NCI-H146 (cell line): ENCODE measurements at regions not wholly inside any gene's neighbourhood (a gene's known extent, or its start where the extent isn't known, plus 50 kb on each side); places are given as distances from the start of the nearest gene placed in this dataset.
"Not testable (repeated sequence)": the region's sequence is repeated elsewhere in the genome, so short reads cannot be mapped to it uniquely, and the experiment has no call there.

Source experiments
- DNase-seq: peaks from one replicate; lab custom pipeline; 2025; lab: John Stamatoyannopoulos, UW

DNA sequence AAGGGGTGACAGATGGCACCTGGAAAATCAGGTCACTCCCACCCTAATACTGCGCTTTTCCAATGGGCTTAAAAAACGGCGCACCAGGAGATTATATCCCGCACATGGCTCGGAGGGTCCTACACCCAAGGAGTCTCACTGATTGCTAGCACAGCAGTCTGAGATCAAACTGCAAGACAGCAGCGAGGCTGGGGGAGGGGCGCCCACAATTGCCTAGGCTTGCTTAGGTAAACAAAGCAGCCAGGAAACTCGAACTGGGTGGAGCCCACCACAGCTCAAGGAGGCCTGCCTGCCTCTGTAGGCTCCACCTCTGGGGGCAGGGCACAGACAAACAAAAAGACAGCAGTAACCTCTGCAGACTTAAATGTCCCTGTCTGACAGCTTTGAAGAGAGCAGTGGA is 205.7 kb upstream of the HTR1E start:
- not testable (repeated sequence) for DNase-seq

DNA sequence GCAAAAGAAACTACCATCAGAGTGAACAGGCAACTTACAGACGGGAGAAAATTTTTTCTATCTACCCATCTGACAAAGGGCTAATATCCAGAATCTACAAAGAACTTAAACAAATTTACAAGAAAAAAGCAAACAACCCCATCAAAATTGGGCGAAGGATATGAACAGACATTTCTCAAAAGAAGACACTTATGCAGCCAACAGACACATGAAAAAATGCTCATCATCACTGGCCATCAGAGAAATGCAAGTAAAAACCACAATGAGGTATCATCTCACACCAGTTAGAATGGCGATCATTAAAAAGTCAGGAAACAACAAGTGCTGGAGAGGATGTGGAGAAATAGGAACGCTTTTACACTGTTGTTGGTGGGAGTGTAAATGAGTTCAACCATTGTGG is 206.6 kb upstream of the HTR1E start:
- not testable (repeated sequence) for DNase-seq

DNA sequence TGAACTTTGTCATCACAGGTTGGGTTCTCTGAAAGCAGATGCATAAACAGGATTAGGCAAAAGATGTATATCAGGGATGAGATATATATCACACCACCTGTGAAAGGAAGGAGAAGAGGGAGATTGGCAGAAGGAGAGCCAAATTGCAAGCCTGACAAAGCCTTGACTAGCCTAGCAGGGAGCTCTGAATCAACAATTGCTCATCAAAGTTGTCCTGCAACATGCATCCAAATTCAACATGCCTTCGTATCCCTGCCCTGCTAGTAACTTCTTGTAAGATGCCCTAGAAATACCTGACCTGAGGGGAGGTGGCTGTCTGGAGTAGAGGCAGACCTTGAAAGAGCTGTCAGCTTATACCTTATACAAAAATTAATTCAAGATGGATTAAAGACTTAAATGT is 207.1 kb upstream of the HTR1E start:
- DNase-seq = no peak

DNA sequence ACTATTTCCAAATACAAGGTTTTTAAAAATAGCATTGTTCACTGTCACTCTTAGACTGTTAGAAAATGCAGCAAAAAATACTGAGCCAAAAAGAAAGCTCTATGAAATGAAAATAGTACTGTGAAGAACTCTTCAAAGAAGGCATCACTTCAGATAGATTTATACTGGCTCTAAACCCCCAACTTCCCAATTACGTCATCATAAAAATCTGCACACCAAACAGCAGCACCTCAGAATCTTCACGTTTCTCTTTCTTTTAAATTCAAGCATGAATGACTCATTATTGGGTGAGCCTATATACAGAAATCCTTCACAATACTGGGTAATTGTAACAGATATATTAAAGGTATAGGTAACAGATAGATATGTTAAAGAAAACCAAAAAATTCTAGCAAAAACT is 208.4 kb upstream of the HTR1E start:
- no peak for DNase-seq

DNA sequence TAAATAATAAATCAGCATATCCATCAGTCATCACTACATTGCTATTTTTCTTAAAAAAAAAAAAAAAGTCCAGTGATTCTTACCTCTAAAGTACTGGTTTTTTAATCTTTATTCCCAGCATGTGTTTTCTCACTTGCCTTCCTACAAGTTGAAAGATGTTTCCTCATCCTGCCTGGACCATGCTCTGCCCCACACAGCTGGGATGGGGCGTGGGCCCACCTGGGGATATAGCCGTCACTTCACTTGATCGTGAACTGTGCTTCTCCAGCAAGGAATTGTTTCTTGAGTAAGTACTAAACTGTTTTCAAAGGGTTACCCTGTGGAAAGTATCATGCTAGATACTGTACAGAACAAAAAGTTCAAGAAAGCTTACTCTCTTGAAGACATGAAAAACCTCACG is 212.6 kb upstream of the HTR1E start:
- DNase-seq = no peak

DNA sequence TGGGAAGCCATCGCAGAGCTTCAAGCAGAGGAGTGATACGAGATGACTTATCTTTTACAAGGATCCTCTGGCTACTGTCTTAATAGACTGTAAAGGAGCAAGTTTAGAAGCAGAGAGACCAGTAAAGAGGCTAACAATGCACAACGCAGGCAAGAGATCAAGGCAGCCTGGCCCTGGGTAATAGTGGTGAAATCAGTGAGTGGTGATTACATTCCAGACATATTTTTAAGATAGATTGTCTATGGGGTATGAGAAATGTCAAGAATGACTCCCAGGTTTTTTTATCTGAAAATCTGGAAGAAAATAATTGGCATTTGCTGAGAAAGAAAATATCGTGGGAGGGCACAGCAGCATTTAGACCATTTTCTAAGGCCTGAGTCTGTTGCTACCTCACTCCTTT is 213.6 kb upstream of the HTR1E start:
- no peak for DNase-seq

DNA sequence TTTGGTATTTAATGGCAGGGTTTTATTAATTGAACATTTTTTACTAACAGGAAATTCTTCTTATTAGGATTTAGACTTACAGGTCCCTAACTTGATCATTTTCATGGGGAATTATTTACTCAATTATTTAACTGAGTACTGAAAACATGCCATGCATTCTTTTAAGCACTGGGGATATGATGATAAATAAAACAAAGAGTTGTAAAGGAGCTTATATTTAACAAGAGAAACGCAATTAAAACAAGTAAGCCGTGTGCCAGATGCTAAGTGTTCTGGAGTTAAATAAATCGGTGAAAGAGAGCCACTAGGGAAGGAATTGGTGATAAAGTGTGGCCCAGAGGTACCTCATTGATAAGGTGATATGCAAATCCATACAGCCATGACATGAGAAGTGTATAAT is 214.2 kb upstream of the HTR1E start:
- DNase-seq = no peak

DNA sequence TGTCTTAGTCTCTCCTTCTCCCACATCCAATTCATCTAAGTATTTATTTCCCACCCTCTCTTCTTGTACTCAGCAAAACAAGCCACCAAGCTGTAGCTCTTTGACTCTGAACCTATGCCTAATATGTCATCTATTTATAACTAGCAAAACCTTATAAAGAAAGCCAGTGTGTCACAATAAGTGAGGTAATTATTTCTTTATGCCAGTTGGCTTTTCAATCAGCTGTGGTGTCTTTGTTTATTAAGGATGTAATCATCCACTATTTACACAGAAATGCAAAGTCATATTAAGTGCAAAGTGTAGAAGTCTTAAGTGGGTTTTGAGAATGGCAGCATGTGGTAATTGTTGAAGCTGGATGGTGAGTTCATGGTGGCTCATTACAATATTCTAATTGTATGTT is 215.2 kb upstream of the HTR1E start:
- no peak for DNase-seq

DNA sequence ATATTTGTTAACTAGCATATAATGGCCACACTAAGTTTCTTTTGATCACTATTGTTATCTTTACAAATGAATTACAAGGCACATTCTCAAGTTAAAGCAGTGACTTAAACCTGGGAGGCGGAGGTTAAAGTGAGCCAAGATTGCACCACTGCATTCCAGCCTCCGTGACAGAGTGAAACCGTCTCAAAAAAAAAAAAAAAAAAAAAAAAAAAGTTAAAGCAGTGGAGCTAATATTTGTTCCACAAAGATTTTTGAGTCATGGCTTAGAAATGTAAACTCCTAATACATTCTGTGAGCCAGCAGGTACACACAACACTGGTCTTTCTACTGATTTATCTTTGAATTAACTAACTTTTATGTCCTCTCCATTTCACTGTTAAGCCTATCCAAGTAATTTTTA is 221.7 kb upstream of the HTR1E start:
- no peak for DNase-seq

DNA sequence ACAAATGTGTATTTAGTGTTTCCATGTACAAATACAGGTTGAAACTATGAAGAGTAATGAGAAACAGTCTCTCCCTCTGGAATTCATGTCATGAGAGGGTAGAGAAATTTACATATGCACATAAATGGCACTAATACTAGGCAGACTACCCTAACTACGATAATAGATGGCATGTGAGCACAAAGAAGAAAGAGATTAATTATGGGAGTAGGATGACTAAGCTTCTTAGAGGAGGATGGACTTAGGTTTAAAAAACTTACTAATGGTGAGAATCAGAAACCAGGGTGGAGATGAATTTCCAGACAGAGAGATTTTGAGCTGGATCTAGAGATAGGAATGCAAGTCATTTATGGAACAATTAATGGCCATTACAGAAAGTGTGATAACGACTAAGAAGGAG is 225.3 kb upstream of the HTR1E start:
- DNase-seq = no peak

DNA sequence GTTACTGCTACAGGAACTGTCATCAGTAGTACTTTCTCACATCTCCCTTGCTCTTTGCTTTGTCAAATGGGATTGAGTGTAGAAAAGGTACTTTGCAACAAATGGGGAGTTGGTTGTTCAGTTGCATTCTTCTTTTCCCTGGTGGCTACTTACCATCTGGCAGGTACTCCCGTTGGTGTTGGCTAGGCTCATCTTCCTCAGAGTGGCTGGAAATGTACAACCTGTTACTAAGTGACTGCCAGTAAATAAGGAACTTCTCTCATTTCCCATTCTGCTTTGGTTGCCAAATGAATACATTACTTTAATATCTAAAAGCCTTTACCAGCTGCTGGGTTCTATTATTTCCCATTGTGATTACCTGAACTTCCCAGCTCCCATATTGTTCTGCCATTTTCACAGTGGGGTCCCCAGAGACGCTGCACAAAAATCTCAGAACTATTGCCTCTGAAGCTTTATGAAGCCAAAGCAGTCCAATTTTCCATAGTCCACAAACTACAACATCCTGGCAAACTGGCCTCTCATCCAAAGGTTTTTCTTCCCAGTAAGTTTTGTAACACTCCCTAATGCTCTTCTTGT is 229.7 kb upstream of the HTR1E start:
- no peak for DNase-seq

DNA sequence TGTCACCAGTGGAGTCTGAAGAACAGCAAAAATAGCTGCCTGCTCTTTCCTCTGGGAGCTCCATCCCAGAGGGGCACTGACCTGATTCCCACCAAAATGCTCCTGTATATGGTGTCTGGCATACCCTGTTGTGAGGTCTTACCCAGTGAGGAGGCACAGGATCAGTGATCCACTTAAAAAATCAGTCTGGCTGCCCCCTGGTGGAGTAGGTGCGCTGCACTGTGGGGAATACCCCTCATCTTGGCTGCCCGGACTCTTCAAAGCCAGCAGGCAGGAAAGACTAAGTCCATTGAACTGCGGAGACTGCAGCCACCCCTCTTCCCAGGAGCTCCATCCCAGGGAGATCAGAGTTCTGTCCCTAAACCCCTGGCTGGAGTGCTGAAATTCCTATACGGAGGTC is 230.9 kb upstream of the HTR1E start:
- DNase-seq = no peak

DNA sequence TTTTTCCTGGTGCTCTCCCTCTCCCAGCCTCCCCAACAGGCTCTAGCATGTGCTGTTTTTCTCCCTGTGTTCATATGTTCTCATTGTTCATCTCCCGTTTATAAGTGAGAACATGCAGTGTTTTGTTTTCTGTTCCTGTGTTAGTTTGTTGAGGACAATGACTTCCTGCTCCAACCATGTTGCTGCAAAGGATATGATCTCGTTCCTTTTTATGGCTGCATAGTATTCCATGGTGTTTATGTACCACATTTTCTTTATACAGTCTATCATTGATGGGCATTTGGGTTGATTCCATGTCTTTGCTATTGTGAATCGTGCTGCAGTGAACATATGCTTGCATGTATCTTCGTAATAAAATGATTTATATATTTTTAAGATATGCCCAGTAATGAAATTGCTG is 236.1 kb upstream of the HTR1E start:
- not testable (repeated sequence) for DNase-seq

DNA sequence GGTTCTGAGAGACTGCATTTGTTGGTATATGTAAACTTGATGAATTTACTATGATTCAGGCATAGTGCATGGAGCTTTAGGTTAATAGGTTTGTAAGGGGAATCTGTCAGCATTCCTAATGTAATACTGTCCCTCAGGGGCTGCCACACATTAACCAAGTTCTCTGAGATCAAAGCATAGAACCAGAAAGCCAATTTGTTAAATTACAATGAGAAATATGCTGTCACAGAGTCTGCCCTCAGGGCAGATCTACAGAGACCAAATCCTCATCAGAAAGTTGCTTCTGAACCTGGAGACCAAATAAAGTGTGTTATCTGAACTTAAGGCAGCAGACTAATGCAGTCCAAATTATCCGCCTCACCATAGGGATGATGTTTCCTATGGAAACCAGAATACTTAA is 250.8 kb upstream of the HTR1E start:
- DNase-seq = no peak

DNA sequence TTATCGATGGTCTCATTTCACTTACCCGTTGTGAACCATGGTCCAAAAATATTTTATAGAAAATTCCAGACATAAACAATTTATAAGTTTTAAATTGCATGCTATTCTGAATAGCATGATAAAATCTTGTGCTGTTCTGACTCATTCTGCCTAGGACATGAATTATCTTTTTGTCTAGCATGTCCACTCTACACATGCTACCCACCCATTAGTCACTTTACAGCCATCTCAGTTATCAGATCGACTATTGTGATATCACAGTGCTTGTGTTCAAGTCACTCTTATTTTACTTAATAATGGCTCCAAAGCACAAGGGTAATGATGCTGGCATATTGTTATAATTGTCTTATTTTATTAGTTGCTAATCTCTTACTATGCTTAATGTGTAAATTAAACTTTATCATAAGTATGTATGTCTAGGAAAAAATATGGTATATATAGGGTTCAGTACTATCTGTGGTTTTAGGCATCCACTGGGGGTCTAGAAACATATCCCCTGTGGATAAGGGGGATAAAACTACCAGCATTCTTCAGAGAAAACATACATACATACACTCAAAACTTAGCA is 252.0 kb upstream of the HTR1E start:
- no peak for DNase-seq

DNA sequence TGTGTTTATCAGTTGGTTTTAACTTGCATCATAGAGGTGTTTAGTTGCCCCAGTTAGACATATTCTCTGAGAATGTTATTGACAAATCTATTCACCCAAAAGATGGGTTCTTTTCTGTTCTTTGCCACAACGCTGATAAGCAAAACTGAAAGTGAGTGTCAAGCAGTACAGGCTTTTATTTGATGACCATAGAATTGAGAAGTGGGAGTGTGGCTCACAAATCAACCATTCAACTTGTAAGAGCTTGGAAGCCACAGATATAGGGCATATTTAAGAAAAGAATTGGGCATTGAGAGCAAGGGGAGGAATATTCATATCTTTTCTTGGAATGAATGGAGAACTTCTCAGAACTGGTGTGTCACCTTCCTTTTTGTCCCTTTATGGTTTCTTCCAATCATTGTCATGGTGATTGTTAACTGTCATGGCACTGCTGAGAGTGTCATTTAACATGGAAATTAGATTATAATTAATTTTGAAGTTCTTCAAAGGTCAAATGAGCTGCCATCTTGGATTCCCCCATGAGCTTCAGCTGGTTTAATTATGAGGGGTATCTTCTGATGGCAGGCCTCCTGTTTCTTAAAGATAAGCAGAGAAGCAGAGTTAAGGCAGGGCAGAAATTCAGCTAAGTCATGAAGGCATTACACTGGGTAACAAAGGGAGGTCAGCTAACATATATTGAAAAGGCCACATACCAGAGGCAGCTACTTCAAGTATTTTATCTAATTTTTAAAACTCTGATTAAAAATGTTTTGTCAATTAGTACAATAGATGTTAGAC is 254.0 kb upstream of the HTR1E start:
- no peak for DNase-seq

DNA sequence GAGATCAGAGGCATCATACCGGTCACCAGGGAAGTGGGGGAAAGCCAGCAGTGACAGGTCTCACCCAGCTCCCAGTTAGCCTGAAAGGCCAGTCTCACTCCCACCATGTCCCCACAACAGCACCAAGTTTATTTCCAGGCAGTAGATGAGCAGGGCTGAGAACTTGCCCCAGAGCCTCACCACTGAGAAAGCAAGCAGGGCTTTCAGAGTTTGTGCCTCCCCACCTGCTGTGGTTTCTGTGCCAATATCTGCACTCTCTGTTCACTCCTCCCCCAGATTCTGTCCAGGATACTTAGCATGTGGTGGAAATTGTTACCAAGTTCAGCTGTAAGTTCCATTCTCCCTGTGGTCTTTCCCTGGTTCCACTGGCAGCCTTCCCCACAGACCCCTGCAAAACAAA is 255.0 kb upstream of the HTR1E start:
- no peak for DNase-seq

DNA sequence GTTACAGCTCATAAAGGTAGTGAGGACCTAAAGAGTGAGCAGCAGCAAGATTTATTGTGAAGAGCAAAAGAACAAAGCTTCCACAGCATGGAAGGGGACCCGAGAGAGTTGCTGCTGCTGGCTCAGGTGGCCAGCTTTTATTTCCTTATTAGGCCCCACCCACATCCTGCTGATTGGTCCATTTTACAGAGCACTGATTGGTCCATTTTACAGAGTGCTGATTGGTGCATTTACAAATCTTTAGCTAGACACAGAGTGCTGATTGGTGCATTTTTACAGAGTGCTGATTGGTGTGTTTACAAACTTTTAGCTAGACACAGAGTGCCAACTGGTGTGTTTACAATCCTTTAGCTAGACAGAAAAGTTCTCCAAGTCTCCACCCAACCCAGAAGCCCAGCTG is 256.2 kb upstream of the HTR1E start:
- not testable (repeated sequence) for DNase-seq

DNA sequence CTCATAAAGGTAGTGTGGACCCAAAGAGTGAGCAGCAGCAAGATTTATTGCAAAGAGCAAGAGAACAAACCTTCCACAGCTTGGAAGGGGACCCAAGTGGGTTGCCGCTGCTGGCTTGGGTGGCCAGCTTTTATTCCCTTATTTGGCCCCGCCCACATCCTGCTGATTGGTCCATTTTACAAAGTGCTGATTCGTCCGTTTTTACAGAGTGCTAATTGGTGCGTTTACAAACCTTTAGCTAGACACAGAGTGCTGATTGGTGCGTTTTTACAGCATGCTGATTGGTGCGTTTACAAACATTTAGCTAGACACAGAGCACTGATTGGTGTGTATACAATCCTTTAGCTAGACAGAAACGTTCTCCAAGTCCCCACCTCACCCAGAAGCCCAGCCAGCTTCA is 265.2 kb upstream of the HTR1E start:
- not testable (repeated sequence) for DNase-seq

DNA sequence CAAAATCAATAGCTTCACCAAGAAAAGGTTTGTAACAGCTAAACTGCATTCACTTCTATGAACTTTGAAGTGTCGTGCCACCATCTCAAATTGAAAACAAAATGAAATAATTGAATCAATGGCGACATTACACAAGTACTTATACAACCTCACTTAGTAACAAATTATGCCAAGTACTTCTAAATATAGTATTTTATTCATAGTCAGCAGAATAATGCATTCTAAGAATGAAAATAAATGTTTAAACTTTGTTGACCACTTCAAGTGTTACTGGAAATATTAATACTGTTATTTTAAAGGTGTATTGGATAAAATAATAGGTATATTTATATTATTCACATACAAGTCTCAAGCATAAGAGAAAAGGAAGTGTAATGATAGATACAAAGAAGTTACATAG is 280.1 kb upstream of the HTR1E start:
- DNase-seq = no peak

DNA sequence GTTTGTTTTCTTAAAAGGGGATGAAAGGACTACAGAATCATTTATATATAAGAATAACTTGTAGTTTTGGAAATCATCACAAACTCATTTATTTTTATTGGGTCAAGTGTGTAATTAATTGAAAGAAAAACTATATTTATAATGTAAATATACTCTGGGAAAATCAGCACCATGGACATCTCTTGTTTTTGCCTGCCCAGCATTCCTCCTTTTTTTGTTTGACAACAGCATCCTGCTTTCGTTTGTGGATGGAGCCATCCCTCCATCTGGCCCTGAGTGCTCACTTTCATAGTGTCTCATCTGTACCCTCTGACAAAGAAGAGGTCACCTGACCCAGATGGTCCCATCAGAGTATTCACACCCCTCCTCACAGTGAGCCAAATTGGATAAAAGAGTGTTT is 308.2 kb upstream of the HTR1E start:
- DNase-seq = no peak

DNA sequence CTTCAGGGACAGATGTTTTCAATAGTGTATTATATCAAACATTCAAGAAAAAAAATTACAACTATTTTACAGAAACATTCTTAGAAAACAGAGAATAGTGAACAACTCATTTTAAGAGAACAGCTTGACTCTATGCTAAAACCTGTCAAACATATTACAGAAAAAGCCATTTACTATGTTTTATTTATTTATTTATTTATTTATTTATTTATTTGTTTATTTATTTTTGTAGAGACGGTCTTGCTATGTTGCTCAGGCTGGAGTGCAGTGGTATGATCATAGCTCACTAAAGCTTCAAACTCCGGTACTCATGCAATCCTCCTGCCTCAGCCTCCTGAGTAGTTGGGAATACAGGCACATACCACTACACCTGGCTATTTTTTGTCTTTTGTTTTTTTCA is 317.9 kb upstream of the HTR1E start:
- no peak for DNase-seq

DNA sequence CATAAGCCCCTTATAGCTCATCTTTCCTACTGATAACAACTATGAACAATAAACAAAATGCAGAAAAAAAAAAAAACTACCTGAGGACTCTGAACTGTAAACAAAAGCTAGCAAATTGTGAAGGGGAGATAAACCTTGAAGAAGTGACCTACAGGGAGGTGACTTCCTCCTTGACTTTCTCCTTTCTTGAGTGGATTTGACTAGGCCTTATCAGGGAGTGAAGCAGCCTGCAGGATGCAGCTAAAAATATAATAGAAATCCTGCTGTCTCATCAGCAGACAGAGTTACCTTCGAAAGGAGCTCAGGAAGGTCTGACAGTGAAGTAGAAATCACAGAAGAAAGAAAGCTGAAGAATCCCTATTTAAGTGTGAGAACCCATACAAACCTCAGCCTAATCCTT is 322.0 kb upstream of the HTR1E start:
- DNase-seq = no peak
